HG03520 (cell line): ENCODE measurements at regions not wholly inside any gene's neighbourhood (a gene's known extent, or its start where the extent isn't known, plus 50 kb on each side); places are given as distances from the start of the nearest gene placed in this dataset.

ENCODE experiments used
- ATAC-seq: cut with Tn5 transposase; IDR thresholded peaks from one replicate; pipeline ENCODE4 v1.9.1; 2021; ENCODE audit warnings: mild to moderate bottlenecking, moderate library complexity; ENCODE audit not compliant: unreplicated experiment

DNA sequence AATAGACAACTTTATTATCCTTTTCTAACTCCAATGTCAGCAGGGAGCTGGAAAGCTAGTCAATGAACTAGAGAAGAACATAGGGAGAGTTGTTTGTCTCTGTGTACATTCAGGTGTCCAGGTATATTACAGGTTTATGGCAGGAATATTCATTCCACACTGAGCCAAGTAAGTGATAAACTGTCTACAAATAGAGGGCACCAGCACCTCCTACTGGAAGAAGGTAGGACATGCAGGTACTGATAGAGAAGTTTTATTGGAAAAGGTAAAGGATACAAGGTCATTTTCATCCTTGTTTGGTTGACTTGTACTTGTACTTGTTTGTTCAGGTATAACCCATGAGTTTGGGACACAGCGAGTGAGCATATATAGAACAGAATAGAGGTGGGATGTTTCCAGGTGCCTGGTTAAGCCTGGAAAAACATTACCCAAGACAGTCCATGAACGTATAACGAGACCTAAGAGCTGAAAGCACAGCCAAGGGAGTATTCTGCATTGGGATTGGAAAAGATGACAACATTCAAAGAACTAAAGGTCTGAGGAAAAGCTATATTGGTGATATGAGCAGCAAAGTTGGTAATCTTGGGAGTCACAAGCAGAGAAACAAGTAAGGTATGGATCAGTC, 61.4 kb upstream of the PPP1R3C start:
- ATAC-seq: no peak

GRCh38 chr10:91691981-91692380, 59.1 kb upstream of the PPP1R3C start:
- ATAC-seq: no peak

DNA sequence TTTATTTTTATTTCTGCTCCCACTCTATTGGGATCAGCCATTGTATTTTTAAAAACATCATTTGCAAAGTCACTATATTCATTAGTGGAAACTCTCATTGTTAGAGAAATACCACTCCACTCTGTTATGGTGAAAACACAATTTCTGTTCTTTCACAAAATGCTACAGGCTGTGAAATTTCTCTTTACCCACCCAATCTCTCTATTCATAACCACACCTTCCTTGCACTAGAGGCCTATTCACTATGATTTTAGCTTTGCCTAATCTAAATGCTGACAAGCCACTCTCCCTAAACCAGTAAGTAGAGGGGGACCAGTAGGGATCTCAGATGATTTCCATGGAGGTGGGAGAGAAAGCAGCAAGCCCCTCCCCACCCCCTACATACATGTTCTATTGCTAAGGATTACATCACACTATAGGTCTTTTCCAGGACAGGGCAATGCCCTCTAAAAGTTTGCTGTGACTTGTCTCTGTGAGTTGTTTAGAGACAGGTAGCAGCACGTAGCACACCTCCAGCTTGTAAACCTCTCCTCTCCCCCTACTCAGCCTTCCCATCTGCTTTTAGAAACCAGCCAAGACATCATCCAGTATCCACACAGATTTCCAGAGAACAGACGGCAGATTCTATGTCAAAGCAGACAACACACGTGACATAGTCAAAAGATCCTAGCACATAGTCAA, 58.3 kb upstream of the PPP1R3C start:
- no peak for ATAC-seq

- no peak for ATAC-seq
These were observed 57.5 kb upstream of the PPP1R3C start for GRCh38 chr10:91690412-91690811.

- no peak for ATAC-seq
These were observed 56.9 kb upstream of the PPP1R3C start for GRCh38 chr10:91689731-91690168.

GRCh38 chr10:91684841-91685240, 52.0 kb upstream of the PPP1R3C start:
- no peak for ATAC-seq

- no peak for ATAC-seq
These were observed 51.1 kb upstream of the PPP1R3C start for GRCh38 chr10:91683975-91684374.

DNA sequence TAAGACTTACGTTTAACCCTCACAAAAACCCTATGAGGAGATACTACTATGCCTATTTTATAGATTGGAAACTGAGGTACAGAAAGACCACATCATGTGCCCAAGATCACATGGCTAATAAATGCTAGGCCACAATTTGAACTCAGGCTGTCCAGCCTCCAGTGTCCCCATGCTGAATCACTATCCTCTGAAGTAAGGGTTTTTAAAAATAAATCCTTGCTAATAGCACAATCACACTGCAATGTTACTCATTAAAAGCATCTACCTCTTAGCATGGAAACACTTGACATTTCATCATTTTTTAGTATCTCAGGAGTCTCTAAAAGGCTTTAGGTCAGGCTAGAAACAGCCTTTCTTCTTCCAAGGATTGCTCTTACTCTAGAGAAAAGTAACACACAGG, 50.0 kb upstream of the PPP1R3C start:
- ATAC-seq: no peak
